Astrocyte (in vitro differentiated cells and primary cell): ENCODE measurements at regions not wholly inside any gene's neighbourhood (a gene's known extent, or its start where the extent isn't known, plus 50 kb on each side); places are given as distances from the start of the nearest gene placed in this dataset.

ENCODE experiments used
- DNase-seq: peaks from one replicate; pipeline ENCODE4 v3.0.0-alpha.2; 2010; ENCODE audit warnings: low read depth
- FAIRE-seq: peaks from 2 replicates; lab custom pipeline; 2011; peaks lifted over from hg19 to GRCh38; lab: Jason Lieb, UNC
- H2AFZ ChIP-seq: 2 replicates; pipeline ENCODE4 v1.6.0; 2012; ENCODE audit warnings: low read depth, low read length, inconsistent platforms
- H3K27ac ChIP-seq: 2 replicates; pipeline ENCODE4 v1.5.1; 2011; ENCODE audit warnings: low read depth, low read length, inconsistent platforms
- H3K27me3 ChIP-seq: 2 replicates; pipeline ENCODE4 v1.6.0; 2011; ENCODE audit warnings: low read length, inconsistent platforms; ENCODE audit not compliant: insufficient read depth
- H3K36me3 ChIP-seq: 2 replicates; pipeline ENCODE4 v1.5.1; 2011; ENCODE audit warnings: low read length, inconsistent platforms; ENCODE audit not compliant: insufficient read depth
- H3K4me1 ChIP-seq: 2 replicates; pipeline ENCODE4 v1.5.1; 2011; ENCODE audit warnings: low read length, inconsistent platforms; ENCODE audit not compliant: insufficient read depth
- H3K4me2 ChIP-seq: 2 replicates; pipeline ENCODE4 v1.6.0; 2012; ENCODE audit warnings: low read length, inconsistent platforms
- H3K4me3 ChIP-seq: 2 replicates; pipeline ENCODE4 v1.5.1; 2011; ENCODE audit warnings: low read depth, mild to moderate bottlenecking, low read length, inconsistent platforms; ENCODE audit not compliant: insufficient read depth
- H3K79me2 ChIP-seq: 2 replicates; pipeline ENCODE4 v1.6.0; 2012; ENCODE audit warnings: mild to moderate bottlenecking, low read length, inconsistent platforms; ENCODE audit not compliant: insufficient read depth
- H3K9ac ChIP-seq: 2 replicates; pipeline ENCODE4 v1.6.0; 2012; ENCODE audit warnings: mild to moderate bottlenecking, low read length, inconsistent platforms
- H3K9me3 ChIP-seq: 2 replicates; pipeline ENCODE4 v1.5.1; 2012; ENCODE audit warnings: low read depth, mild to moderate bottlenecking, low read length, inconsistent platforms; ENCODE audit not compliant: insufficient read depth
- H4K20me1 ChIP-seq: 2 replicates; pipeline ENCODE4 v1.6.0; 2012; ENCODE audit warnings: low read length, inconsistent platforms; ENCODE audit not compliant: insufficient read depth
- H3K27ac Mint-ChIP-seq: one replicate; pipeline ENCODE4 v1.8.0; 2021; ENCODE audit warnings: mild to moderate bottlenecking, mixed read lengths; ENCODE audit not compliant: unreplicated experiment
- H3K27me3 Mint-ChIP-seq: one replicate; pipeline ENCODE4 v1.8.0; 2021; ENCODE audit warnings: low read depth, mixed read lengths; ENCODE audit not compliant: unreplicated experiment
- H3K36me3 Mint-ChIP-seq: one replicate; pipeline ENCODE4 v1.8.0; 2021; ENCODE audit warnings: low read depth, mixed read lengths; ENCODE audit not compliant: unreplicated experiment
- H3K4me1 Mint-ChIP-seq: one replicate; pipeline ENCODE4 v1.8.0; 2021; ENCODE audit warnings: low read depth, mixed read lengths; ENCODE audit not compliant: unreplicated experiment
- H3K4me3 Mint-ChIP-seq: one replicate; pipeline ENCODE4 v1.8.0; 2021; ENCODE audit warnings: mild to moderate bottlenecking, moderate library complexity, mixed read lengths; ENCODE audit not compliant: unreplicated experiment
- H3K9me3 Mint-ChIP-seq: one replicate; pipeline ENCODE4 v1.8.0; 2021; ENCODE audit warnings: mild to moderate bottlenecking, mixed read lengths; ENCODE audit not compliant: unreplicated experiment
- EZH2 ChIP-seq: IDR thresholded peaks from 2 replicates; pipeline ENCODE4 v1.6.1; 2012; ENCODE audit warnings: mild to moderate bottlenecking, low read length, inconsistent platforms; ENCODE audit not compliant: insufficient read depth
- TF ChIP-seq, protein P1 (sequence below): IDR thresholded peaks from 2 replicates; pipeline ENCODE4 v1.5.1; 2011; ENCODE audit warnings: low read depth, mild to moderate bottlenecking, inconsistent platforms, low read length, moderate library complexity; ENCODE audit not compliant: insufficient read depth

DNA sequence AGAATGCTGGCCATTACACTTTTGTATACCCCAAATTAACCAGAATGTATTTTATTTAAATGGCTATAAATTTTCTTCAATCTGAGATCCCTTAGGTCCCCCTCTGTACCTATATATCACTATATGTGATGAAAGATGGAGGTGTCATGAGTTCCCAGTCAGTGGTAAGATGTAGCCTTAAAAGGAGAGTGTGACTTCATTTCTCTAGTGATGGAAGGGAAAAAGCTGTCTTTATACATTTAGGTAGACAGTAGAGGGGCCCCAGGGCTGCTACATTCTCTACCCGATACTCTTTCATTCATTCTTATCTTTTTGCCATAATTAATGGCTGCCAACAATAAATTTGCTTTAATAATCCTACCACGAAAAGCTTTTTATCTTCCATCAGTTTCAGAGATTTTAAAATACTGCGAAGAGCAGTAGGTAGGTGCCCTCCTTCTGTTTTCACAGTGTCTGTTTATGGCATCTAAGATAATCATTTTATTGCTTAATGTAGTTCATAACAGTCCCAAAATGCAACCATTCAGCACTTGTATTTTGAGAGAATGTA lies 301.3 kb downstream of the ZNF608 start:
- Histone ChIP-seq H3K9ac (no peak overlapping the region), H2AFZ (no peak overlapping the region), H3K4me3 (no peak overlapping the region), H3K79me2 (no peaks in the 10 kb centered on the region), H4K20me1 (no peaks in the 10 kb centered on the region), H3K4me2 (no peak overlapping the region), H3K27me3 (peaks cover 12% of the 10 kb centered on the region), H3K9me3 (no peaks in the 10 kb centered on the region), H3K4me1 (no peaks in the 10 kb centered on the region), H3K36me3 (no peaks in the 10 kb centered on the region), H3K27ac (no peak overlapping the region)
- Mint-ChIP-seq H3K27ac (no peak overlapping the region), H3K36me3 (no peaks in the 10 kb centered on the region), H3K4me1 (no peaks in the 10 kb centered on the region), H3K27me3 (no peaks in the 10 kb centered on the region), H3K4me3 (no peak overlapping the region), H3K9me3 (peaks cover 6% of the 10 kb centered on the region)
- DNase-seq = no peak
- FAIRE-seq = no peak
- TF ChIP-seq EZH2 = no peak
- TF ChIP-seq, protein P1, sequence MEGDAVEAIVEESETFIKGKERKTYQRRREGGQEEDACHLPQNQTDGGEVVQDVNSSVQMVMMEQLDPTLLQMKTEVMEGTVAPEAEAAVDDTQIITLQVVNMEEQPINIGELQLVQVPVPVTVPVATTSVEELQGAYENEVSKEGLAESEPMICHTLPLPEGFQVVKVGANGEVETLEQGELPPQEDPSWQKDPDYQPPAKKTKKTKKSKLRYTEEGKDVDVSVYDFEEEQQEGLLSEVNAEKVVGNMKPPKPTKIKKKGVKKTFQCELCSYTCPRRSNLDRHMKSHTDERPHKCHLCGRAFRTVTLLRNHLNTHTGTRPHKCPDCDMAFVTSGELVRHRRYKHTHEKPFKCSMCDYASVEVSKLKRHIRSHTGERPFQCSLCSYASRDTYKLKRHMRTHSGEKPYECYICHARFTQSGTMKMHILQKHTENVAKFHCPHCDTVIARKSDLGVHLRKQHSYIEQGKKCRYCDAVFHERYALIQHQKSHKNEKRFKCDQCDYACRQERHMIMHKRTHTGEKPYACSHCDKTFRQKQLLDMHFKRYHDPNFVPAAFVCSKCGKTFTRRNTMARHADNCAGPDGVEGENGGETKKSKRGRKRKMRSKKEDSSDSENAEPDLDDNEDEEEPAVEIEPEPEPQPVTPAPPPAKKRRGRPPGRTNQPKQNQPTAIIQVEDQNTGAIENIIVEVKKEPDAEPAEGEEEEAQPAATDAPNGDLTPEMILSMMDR = no peak

DNA sequence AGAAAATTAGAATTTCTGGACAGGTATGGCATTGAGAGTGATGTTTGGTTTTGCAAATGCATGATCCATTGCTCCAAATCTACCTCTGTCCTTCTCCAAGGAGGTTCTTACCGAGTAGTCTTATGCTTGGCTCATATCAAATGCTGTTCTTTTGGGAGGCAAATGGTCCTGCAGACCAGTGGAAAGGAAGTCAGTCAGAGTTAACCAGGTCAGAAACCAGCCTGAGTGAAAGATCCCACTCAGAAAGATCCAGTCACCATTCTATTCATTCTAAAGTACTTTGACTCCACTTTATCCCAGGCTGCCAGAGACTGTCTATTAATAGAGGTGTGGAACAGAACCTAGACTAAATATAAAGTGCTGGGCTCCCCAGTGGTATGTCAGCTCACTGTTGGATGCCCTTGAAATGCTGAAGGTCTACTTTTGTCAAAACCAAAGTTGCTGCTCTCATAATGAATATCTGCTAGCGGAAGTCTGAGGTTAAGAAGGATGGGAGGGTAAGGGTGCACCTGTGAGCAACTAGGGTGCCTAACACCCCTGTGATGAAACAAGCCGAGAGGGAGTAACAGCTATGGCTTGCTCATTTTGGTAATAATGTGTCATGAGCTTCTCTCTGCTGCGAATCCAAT lies 302.2 kb downstream of the ZNF608 start:
- FAIRE-seq (no peak), DNase-seq (no peak)
- Mint-ChIP-seq H3K27ac (no peak overlapping the region), H3K4me3 (no peak overlapping the region), H3K9me3 (peaks cover 6% of the 10 kb centered on the region), H3K4me1 (no peaks in the 10 kb centered on the region), H3K27me3 (no peaks in the 10 kb centered on the region), H3K36me3 (no peaks in the 10 kb centered on the region)
- Histone ChIP-seq H2AFZ (no peak overlapping the region), H4K20me1 (no peaks in the 10 kb centered on the region), H3K36me3 (no peaks in the 10 kb centered on the region), H3K9ac (no peak overlapping the region), H3K79me2 (no peaks in the 10 kb centered on the region), H3K27ac (no peak overlapping the region), H3K4me3 (no peak overlapping the region), H3K4me2 (no peak overlapping the region), H3K27me3 (peaks cover 10% of the 10 kb centered on the region), H3K9me3 (no peaks in the 10 kb centered on the region), H3K4me1 (no peaks in the 10 kb centered on the region)
- no peak for TF ChIP-seq EZH2
- TF ChIP-seq, protein P1 = no peak

DNA sequence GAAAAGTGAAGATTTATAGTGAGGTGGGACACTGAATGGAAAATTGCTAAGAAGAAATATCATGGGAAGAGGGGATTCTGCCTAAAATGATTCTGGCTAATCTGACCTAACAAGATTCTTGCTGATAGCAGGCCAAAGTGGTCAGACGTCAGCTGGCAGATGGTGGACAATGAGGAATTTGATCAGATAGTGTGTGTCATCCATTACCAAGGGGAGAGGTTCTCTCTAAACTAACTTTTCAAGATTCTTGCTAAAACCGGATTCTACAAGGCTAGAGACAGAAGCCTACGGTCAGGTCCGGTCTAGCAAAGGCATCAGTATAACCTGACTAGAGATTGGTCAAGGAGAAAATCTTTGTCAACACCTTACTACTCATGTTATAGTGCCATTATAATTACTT lies 306.0 kb downstream of the ZNF608 start:
- H2AFZ ChIP-seq = no peak overlapping the region
- H3K27ac Mint-ChIP-seq = no peak overlapping the region
- H3K4me2 ChIP-seq = no peak overlapping the region
- DNase-seq (no peak), FAIRE-seq (no peak)
- no peaks in the 10 kb centered on the region for H4K20me1 ChIP-seq
- H3K4me3 ChIP-seq = no peak overlapping the region
- no peak overlapping the region for H3K4me3 Mint-ChIP-seq
- H3K36me3 Mint-ChIP-seq = no peaks in the 10 kb centered on the region
- H3K9me3 Mint-ChIP-seq = peaks cover 3% of the 10 kb centered on the region
- no peaks in the 10 kb centered on the region for H3K9me3 ChIP-seq
- H3K9ac ChIP-seq = no peak overlapping the region
- no peaks in the 10 kb centered on the region for H3K36me3 ChIP-seq
- H3K4me1 ChIP-seq = no peaks in the 10 kb centered on the region
- TF ChIP-seq EZH2 = no peak
- TF ChIP-seq, protein P1 = no peak
- H3K79me2 ChIP-seq = no peaks in the 10 kb centered on the region
- no peaks in the 10 kb centered on the region for H3K27me3 Mint-ChIP-seq
- no peak overlapping the region for H3K27ac ChIP-seq
- peaks cover 6% of the 10 kb centered on the region for H3K4me1 Mint-ChIP-seq
- no peaks in the 10 kb centered on the region for H3K27me3 ChIP-seq
